ENCODE measurements at regions not wholly inside any gene's neighbourhood (a gene's known extent, or its start where the extent isn't known, plus 50 kb on each side); places are given as distances from the start of the nearest gene placed in this dataset.

DNA sequence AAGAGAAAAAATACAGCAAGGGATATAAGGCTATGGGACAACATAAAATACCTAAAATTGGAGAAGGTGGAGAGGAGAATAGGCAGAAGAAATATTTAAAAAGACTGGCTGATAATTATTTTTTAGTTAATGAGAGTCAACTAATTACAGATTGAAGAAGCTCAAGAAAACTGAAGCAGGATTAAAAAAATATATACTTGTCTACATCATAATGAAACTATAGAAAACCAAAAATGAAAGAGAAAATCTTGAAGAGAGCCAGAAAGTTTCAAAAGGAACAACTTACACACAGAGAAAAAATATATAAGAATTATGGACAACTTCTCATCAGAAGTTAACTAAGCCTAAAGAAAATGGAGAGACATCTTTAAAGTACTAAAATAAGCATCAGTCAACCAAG lies 62.9 kb upstream of the APCDD1 start:
- peaks cover 21% of the 10 kb centered on the region for H3K9me3 Mint-ChIP-seq (ENCODE audit: unreplicated experiment)
- ChIA-PET POLR2A (interaction anchor here (1.2 kb wide), 1 partner anchor 30 kb away, joined by 3 read pairs; no protein-coding TSS in a partner anchor), CTCF (no interaction called here)
- BruUV-seq (replicated peaks) = no TSS peak
- H3K27me3 Mint-ChIP-seq (ENCODE audit: insufficient read depth, unreplicated experiment) = no peaks in the 10 kb centered on the region
- TF ChIP-seq, protein P1, sequence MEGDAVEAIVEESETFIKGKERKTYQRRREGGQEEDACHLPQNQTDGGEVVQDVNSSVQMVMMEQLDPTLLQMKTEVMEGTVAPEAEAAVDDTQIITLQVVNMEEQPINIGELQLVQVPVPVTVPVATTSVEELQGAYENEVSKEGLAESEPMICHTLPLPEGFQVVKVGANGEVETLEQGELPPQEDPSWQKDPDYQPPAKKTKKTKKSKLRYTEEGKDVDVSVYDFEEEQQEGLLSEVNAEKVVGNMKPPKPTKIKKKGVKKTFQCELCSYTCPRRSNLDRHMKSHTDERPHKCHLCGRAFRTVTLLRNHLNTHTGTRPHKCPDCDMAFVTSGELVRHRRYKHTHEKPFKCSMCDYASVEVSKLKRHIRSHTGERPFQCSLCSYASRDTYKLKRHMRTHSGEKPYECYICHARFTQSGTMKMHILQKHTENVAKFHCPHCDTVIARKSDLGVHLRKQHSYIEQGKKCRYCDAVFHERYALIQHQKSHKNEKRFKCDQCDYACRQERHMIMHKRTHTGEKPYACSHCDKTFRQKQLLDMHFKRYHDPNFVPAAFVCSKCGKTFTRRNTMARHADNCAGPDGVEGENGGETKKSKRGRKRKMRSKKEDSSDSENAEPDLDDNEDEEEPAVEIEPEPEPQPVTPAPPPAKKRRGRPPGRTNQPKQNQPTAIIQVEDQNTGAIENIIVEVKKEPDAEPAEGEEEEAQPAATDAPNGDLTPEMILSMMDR (IDR thresholded peaks at IDR 0.05; ENCODE audit: unreplicated experiment) = no peak
- no peaks in the 10 kb centered on the region for H3K4me1 Mint-ChIP-seq (ENCODE audit: insufficient read depth, unreplicated experiment)
- no peak overlapping the region for H3K4me3 Mint-ChIP-seq (ENCODE audit: unreplicated experiment)
- no peak for DNase-seq (ENCODE audit: unreplicated experiment)
- intact Hi-C loops (cut with micrococcal nuclease) = no loop called here
- H3K27ac Mint-ChIP-seq (ENCODE audit: low read depth, unreplicated experiment) = no peak overlapping the region
- no peaks in the 10 kb centered on the region for H3K36me3 Mint-ChIP-seq (ENCODE audit: insufficient read depth, unreplicated experiment)

DNA sequence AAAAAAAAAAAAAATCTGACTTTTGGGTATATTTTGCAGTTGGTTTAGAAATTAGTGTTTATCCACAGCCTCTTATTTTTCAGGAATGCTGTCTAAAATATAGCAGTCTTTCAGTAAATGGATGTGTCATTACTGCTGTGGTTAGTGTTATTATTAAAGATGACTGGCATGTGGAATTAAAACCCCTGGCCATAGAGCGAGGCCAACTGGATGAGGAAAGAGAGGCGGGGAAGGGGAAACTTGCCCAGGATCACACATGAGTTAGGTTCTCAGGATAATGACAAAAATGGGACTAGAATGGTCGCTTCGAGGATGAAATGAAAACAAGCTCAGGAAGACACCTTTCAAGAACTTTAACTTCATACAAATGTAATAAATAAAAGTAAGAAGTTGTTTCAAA lies 57.4 kb upstream of the APCDD1 start:
- no peak for DNase-seq (ENCODE audit: unreplicated experiment)
- TF ChIP-seq, protein P1 (IDR thresholded peaks at IDR 0.05; ENCODE audit: unreplicated experiment) = no peak
- Mint-ChIP-seq H3K27ac (ENCODE audit: low read depth, unreplicated experiment) (no peak overlapping the region), H3K4me3 (ENCODE audit: unreplicated experiment) (no peak overlapping the region), H3K9me3 (ENCODE audit: unreplicated experiment) (peaks cover 13% of the 10 kb centered on the region), H3K36me3 (ENCODE audit: insufficient read depth, unreplicated experiment) (no peaks in the 10 kb centered on the region), H3K4me1 (ENCODE audit: insufficient read depth, unreplicated experiment) (no peaks in the 10 kb centered on the region), H3K27me3 (ENCODE audit: insufficient read depth, unreplicated experiment) (no peaks in the 10 kb centered on the region)
- intact Hi-C loops (cut with micrococcal nuclease) = no loop called here
- ChIA-PET POLR2A (interaction anchor here (0.8 to 1.0 kb wide), 2 partner anchors 11 to 18 kb away, joined by 3 read pairs; no protein-coding TSS in a partner anchor), CTCF (interaction anchor here (1.0 kb wide), 1 partner anchor 121 kb away, joined by 3 read pairs; no protein-coding TSS in a partner anchor)
- no TSS peak for BruUV-seq (replicated peaks)

DNA sequence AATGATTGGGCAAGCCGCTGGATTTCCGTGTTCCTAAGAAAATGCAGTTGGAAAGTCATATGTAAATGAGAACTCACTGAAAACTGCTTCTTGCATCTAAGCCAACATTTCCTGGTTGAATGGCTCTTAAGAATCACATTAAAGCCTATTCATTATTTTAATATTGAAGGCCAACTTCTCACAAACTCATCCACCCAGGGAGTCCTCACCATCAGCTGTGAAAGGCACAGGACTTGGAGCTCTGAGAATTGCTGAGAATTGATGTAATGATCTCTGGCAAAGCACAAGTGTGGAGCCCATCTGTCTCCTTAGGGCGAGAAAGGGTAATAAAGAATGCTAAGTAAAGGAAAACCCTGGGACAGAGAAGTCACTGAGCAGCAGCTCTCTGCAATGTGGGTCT lies 55.9 kb upstream of the APCDD1 start:
- DNase-seq (ENCODE audit: unreplicated experiment) = no peak
- Mint-ChIP-seq H3K4me3 (ENCODE audit: unreplicated experiment) (no peak overlapping the region), H3K4me1 (ENCODE audit: insufficient read depth, unreplicated experiment) (no peaks in the 10 kb centered on the region), H3K27ac (ENCODE audit: low read depth, unreplicated experiment) (no peak overlapping the region), H3K9me3 (ENCODE audit: unreplicated experiment) (no peaks in the 10 kb centered on the region), H3K36me3 (ENCODE audit: insufficient read depth, unreplicated experiment) (no peaks in the 10 kb centered on the region), H3K27me3 (ENCODE audit: insufficient read depth, unreplicated experiment) (no peaks in the 10 kb centered on the region)
- CTCF ChIA-PET = interaction anchor here (1.1 kb wide), 1 partner anchor 45 kb away, joined by 3 read pairs; no protein-coding TSS in a partner anchor
- TF ChIP-seq, protein P1 (IDR thresholded peaks at IDR 0.05; ENCODE audit: unreplicated experiment) = no peak
- POLR2A ChIA-PET = interaction anchor here (0.7 to 0.8 kb wide), 2 partner anchors 45 to 448 kb away, joined by 3 to 5 read pairs; no protein-coding TSS in a partner anchor
- intact Hi-C loops (cut with micrococcal nuclease) = no loop called here
- BruUV-seq (replicated peaks) = no TSS peak

DNA sequence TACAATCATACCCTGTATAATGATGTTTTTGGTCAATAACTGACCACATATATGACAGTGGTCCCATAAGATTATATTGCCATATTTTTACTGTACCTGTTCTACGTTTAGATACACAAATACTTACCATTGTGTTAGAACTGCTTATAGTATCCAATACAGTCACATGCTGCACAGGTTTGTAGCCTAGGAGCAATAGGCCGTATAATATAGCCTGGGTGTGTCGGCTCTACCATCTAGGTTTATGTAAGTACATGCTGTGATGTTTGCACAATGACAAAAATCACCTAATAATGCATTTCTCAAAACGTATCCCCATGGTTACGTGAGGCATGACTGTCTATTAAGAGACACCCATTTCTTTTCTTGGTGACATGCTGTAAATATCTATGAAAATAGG lies 55.0 kb upstream of the APCDD1 start:
- Mint-ChIP-seq H3K36me3 (ENCODE audit: insufficient read depth, unreplicated experiment) (no peaks in the 10 kb centered on the region), H3K27ac (ENCODE audit: low read depth, unreplicated experiment) (no peak overlapping the region), H3K4me1 (ENCODE audit: insufficient read depth, unreplicated experiment) (no peaks in the 10 kb centered on the region), H3K4me3 (ENCODE audit: unreplicated experiment) (no peak overlapping the region), H3K27me3 (ENCODE audit: insufficient read depth, unreplicated experiment) (no peaks in the 10 kb centered on the region), H3K9me3 (ENCODE audit: unreplicated experiment) (no peaks in the 10 kb centered on the region)
- ChIA-PET CTCF (interaction anchor here (1.1 kb wide), 1 partner anchor 46 kb away, joined by 3 read pairs; no protein-coding TSS in a partner anchor), POLR2A (interaction anchor here (0.7 to 0.8 kb wide), 2 partner anchors 46 to 449 kb away, joined by 3 to 5 read pairs; no protein-coding TSS in a partner anchor)
- TF ChIP-seq, protein P1 (IDR thresholded peaks at IDR 0.05; ENCODE audit: unreplicated experiment) = no peak
- no peak for DNase-seq (ENCODE audit: unreplicated experiment)
- no TSS peak for BruUV-seq (replicated peaks)
- intact Hi-C loops (cut with micrococcal nuclease) = no loop called here
